Uterus (tissue), 3 donors: ENCODE measurements at regions not wholly inside any gene's neighbourhood (a gene's known extent, or its start where the extent isn't known, plus 50 kb on each side); places are given as distances from the start of the nearest gene placed in this dataset.
"Not testable (repeated sequence)": the region's sequence is repeated elsewhere in the genome, so short reads cannot be mapped to it uniquely, and the experiment has no call there.

Experiments
- DNase-seq, 2 donors: peaks; one replicate each; pipeline ENCODE4 v3.0.0-alpha.2; 2019 to 2020
- H3K27ac ChIP-seq, 2 donors: fragments of 200-600 bp; sonication (generic); 1 replicate in 1 of 2; 2 replicates in 1 of 2; pipeline ENCODE4 v1.5.1; 2016 to 2018
- H3K27me3 ChIP-seq, 2 donors: fragments of 200-600 bp; sonication (generic); one replicate each; pipeline ENCODE4 v1.5.1; 2018 to 2019; ENCODE audit warnings: control low read depth in 1 of 2
- H3K36me3 ChIP-seq, 2 donors: fragments of 200-600 bp; sonication (generic); one replicate each; pipeline ENCODE4 v1.5.1; 2019; ENCODE audit warnings: control low read depth in 1 of 2
- H3K4me1 ChIP-seq, 2 donors: fragments of 200-600 bp; sonication (generic); one replicate each; pipeline ENCODE4 v1.5.1; 2018 to 2019; ENCODE audit warnings: control low read depth in 1 of 2
- H3K4me3 ChIP-seq, 2 donors: fragments of 200-600 bp; sonication (generic); 1 replicate in 1 of 2; 2 replicates in 1 of 2; pipeline ENCODE4 v1.5.1; 2018 to 2019; ENCODE audit warnings: mild to moderate bottlenecking in 1 of 2
- H3K9me3 ChIP-seq, 2 donors: fragments of 200-600 bp; sonication (generic); one replicate each; pipeline ENCODE4 v1.5.1; 2019; ENCODE audit warnings: control low read depth in 1 of 2
- POLR2A ChIP-seq, 2 donors: fragments of 450-650 bp; IDR thresholded peaks; one replicate each; pipeline ENCODE4 v1.6.1; 2016; ENCODE audit warnings: antibody characterized with exemption in 2 of 2, mild to moderate bottlenecking in 1 of 2, moderate library complexity in 1 of 2
- intact Hi-C: fragments of 100-400 bp; cut with DNase I; formaldehyde crosslinking; loops from one replicate; pipeline ENCODE4 v1.15.1; 2023; ENCODE audit warnings: low total_unique reads
- TF ChIP-seq, protein P1 (sequence below), 4 experiments: fragments of 200-600 bp in 2 of 4; fragments of 450-650 bp in 2 of 4; sonication (generic) in 2 of 4; IDR thresholded peaks; one replicate each; pipeline ENCODE4 v1.5.1; 2016 to 2019; ENCODE audit warnings: antibody characterized with exemption in 4 of 4, mild to moderate bottlenecking in 2 of 4, moderate library complexity in 1 of 4
- donor health status: DM: yes; HTN: yes; CAD: no.

DNA sequence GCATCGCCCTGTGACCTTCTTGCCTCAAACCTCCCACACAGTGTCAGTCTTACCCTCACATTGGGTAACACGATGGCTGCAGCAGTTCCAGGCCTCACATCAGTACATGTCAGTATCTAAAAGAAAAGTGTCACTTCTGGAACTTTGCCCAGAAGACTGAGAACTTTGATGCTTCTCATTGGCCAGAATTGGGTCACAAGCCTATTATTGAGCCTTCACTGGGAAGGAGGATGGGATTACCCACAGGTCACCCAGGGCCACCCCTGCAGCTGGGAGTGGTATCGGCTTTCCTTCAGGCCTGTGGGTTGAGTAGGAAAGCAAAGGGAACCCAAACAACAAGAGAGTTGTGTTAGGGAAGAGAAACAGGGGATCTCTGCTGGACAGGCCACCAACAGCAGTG, 111.5 kb downstream of the NPY start:
- no peak overlapping the region for H3K27ac ChIP-seq
- TF ChIP-seq, protein P1, sequence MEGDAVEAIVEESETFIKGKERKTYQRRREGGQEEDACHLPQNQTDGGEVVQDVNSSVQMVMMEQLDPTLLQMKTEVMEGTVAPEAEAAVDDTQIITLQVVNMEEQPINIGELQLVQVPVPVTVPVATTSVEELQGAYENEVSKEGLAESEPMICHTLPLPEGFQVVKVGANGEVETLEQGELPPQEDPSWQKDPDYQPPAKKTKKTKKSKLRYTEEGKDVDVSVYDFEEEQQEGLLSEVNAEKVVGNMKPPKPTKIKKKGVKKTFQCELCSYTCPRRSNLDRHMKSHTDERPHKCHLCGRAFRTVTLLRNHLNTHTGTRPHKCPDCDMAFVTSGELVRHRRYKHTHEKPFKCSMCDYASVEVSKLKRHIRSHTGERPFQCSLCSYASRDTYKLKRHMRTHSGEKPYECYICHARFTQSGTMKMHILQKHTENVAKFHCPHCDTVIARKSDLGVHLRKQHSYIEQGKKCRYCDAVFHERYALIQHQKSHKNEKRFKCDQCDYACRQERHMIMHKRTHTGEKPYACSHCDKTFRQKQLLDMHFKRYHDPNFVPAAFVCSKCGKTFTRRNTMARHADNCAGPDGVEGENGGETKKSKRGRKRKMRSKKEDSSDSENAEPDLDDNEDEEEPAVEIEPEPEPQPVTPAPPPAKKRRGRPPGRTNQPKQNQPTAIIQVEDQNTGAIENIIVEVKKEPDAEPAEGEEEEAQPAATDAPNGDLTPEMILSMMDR (IDR thresholded peaks at IDR 0.05): no peak
- no peak for TF ChIP-seq POLR2A (IDR thresholded peaks at IDR 0.05)
- H3K27me3 ChIP-seq: no peaks in the 10 kb centered on the region
- no peaks in the 10 kb centered on the region for H3K4me1 ChIP-seq
- H3K4me3 ChIP-seq: no peak overlapping the region
- DNase-seq: no peak
- no peaks in the 10 kb centered on the region for H3K36me3 ChIP-seq
- intact Hi-C loops: no loop called here
- no peaks in the 10 kb centered on the region for H3K9me3 ChIP-seq

DNA sequence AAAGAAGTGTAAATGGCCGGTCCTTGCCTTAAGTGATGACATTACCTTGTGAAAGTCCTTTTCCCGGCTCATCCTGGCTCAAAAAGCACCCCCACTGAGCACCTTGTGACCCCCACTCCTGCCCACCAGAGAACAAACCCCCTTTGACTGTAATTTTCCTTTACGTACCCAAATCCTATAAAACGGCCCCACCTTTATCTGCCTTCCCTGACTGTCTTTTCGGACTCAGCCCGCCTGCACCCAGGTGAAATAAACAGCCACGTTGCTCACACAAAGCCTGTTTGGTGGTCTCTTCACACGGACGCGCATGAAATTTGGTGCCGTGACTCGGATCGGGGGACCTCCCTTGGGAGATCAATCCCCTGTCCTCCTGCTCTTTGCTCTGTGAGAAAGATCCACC, 112.4 kb downstream of the NPY start:
- H3K27ac ChIP-seq, H3K4me1 ChIP-seq, H3K36me3 ChIP-seq, DNase-seq, H3K4me3 ChIP-seq, intact Hi-C loops, H3K9me3 ChIP-seq, H3K27me3 ChIP-seq: not testable (repeated sequence)

DNA sequence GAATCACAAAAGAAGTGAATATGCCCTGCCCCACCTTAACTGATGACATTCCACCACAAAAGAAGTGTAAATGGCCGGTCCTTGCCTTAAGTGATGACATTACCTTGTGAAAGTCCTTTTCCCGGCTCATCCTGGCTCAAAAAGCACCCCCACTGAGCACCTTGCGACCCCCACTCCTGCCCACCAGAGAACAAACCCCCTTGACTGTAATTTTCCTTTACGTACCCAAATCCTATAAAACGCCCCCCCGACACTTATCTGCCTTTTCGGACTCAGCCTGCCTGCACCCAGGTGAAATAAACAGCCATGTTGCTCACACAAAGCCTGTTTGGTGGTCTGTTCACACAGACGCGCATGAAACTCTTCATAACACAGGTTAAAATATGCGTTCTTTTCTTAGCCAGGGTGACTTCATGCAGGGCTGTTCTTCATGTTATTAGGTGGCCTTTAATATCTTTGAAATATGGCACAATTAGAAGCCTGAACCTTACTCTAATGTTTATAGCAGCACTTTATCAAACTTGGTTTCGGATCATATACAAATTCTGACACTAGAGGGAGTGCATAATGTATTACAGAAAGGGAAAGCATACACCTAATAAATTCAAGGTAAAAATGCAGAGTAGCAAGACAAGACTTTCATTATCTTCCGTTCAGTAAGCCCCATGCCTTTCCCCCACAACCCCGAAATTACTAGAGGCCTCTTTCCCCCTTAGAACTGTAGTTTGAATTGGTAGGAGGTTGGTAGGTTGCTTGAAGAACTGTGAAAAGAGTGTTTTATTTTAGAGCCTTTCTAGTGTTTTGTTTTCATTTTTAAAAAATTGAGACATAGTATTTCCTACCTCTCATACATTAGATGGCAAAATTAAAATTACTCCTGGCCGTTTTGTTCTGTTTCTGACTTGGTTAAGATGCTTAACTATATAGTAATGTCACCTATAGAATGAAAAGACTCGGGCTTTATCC, 117.9 kb downstream of the NPY start:
- no peak overlapping the region for H3K27ac ChIP-seq
- intact Hi-C loops: no loop called here
- no peak overlapping the region for H3K4me3 ChIP-seq
- no peaks in the 10 kb centered on the region for H3K4me1 ChIP-seq
- H3K27me3 ChIP-seq: no peaks in the 10 kb centered on the region
- no peaks in the 10 kb centered on the region for H3K9me3 ChIP-seq
- TF ChIP-seq POLR2A (IDR thresholded peaks at IDR 0.05): no peak
- TF ChIP-seq, protein P1 (IDR thresholded peaks at IDR 0.05): peak in 3 of 4 experiments; percentile 18 to 25 (median 23)
- no peaks in the 10 kb centered on the region for H3K36me3 ChIP-seq
- no peak for DNase-seq

DNA sequence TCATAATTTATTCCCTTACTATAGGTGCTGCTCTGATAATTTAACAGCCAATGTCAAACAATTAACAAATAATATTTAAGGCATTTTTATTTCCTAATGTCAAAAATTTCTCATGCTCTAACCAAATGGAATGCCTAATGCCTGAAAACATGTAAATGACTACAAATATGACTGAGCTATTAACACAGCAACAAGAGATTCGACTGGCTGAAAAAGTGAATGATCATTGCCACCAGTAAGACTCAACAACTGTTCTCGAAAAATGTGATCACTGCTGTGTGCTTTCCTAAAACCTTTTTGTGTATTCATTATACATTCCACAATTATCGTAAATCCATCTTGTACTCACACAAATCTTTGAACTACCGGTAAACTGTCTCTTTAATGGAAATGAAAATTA, 118.7 kb downstream of the NPY start:
- no peak for DNase-seq
- intact Hi-C loops: no loop called here

DNA sequence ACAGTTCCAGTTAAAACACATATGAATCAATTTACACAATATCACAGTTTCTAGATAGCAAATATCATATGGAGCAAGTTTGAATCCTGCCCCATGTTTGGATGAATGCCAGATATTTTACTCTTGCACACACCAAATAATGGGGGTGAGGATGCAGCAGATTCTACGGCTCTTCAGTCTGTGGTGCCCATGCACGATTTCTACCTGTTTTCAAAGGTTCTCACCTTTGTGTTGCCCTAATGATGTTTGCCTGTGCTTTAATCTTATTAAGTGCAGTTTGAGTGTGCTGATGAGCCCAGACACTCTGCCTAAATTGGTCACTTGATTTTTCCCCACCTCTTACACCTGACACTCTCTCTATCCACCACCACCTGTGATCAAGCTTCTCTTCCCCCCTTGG, 119.6 kb downstream of the NPY start:
- H3K27me3 ChIP-seq: no peaks in the 10 kb centered on the region
- DNase-seq: no peak
- H3K4me3 ChIP-seq: no peak overlapping the region
- intact Hi-C loops: no loop called here
- TF ChIP-seq, protein P1 (IDR thresholded peaks at IDR 0.05): no peak
- no peak for TF ChIP-seq POLR2A (IDR thresholded peaks at IDR 0.05)
- H3K36me3 ChIP-seq: no peaks in the 10 kb centered on the region
- H3K27ac ChIP-seq: no peak overlapping the region
- no peaks in the 10 kb centered on the region for H3K4me1 ChIP-seq
- no peaks in the 10 kb centered on the region for H3K9me3 ChIP-seq

More for the DNA sequence above, 118.7 kb downstream of the NPY start:
- TF ChIP-seq, protein P1 (IDR thresholded peaks at IDR 0.05): no peak
- no peak for TF ChIP-seq POLR2A (IDR thresholded peaks at IDR 0.05)
- H3K27me3 ChIP-seq: no peaks in the 10 kb centered on the region
- H3K9me3 ChIP-seq: no peaks in the 10 kb centered on the region
- H3K27ac ChIP-seq: no peak overlapping the region
- no peaks in the 10 kb centered on the region for H3K36me3 ChIP-seq
- no peak overlapping the region for H3K4me3 ChIP-seq
- H3K4me1 ChIP-seq: no peaks in the 10 kb centered on the region
